IPS DF 4.7 (cell line): ENCODE measurements at regions not wholly inside any gene's neighbourhood (a gene's known extent, or its start where the extent isn't known, plus 50 kb on each side); places are given as distances from the start of the nearest gene placed in this dataset.

Experiments used
- DNase-seq: peaks from one replicate; pipeline ENCODE4 v3.0.0-alpha.2; 2013; ENCODE audit warnings: low spot score; ENCODE audit errors: extremely low read depth

GRCh38 chr10:1968257-1969033 lies 231.1 kb upstream of the ADARB2 start:
- DNase-seq = no peak

- DNase-seq = no peak
Observed at GRCh38 chr10:1966712-1967376, 229.5 kb upstream of the ADARB2 start.

- DNase-seq = no peak
Observed at GRCh38 chr10:1964476-1964875, 227.2 kb upstream of the ADARB2 start.

- no peak for DNase-seq
Observed at GRCh38 chr10:1963341-1963740, 226.0 kb upstream of the ADARB2 start.

- no peak for DNase-seq
Observed at GRCh38 chr10:1961989-1962388, 224.7 kb upstream of the ADARB2 start.

GRCh38 chr10:1960982-1961381 lies 223.7 kb upstream of the ADARB2 start:
- no peak for DNase-seq

GRCh38 chr10:1957057-1957456 lies 219.7 kb upstream of the ADARB2 start:
- no peak for DNase-seq

- DNase-seq = no peak
Observed at GRCh38 chr10:1954300-1954699, 217.0 kb upstream of the ADARB2 start.

GRCh38 chr10:1952126-1953095 lies 215.1 kb upstream of the ADARB2 start:
- no peak for DNase-seq

GRCh38 chr10:1950803-1951495 lies 213.6 kb upstream of the ADARB2 start:
- no peak for DNase-seq

GRCh38 chr10:1947464-1948003 lies 210.2 kb upstream of the ADARB2 start:
- no peak for DNase-seq

- DNase-seq = no peak
Observed at GRCh38 chr10:1944487-1944886, 207.2 kb upstream of the ADARB2 start.

GRCh38 chr10:1942478-1942877 lies 205.2 kb upstream of the ADARB2 start:
- no peak for DNase-seq

- DNase-seq = no peak
Observed at GRCh38 chr10:1939016-1939415, 201.7 kb upstream of the ADARB2 start.

GRCh38 chr10:1938317-1938716 lies 201.0 kb upstream of the ADARB2 start:
- DNase-seq = no peak

GRCh38 chr10:1935912-1936311 lies 198.6 kb upstream of the ADARB2 start:
- no peak for DNase-seq

GRCh38 chr10:1933215-1933614 lies 195.9 kb upstream of the ADARB2 start:
- no peak for DNase-seq

- DNase-seq = no peak
Observed at GRCh38 chr10:1932692-1933094, 195.4 kb upstream of the ADARB2 start.

GRCh38 chr10:1928606-1929005 lies 191.3 kb upstream of the ADARB2 start:
- no peak for DNase-seq

- no peak for DNase-seq
Observed at GRCh38 chr10:1923998-1924397, 186.7 kb upstream of the ADARB2 start.

- DNase-seq = no peak
Observed at GRCh38 chr10:1923586-1923985, 186.3 kb upstream of the ADARB2 start.
